K562 (cell line): ENCODE measurements at regions not wholly inside any gene's neighbourhood (a gene's known extent, or its start where the extent isn't known, plus 50 kb on each side); places are given as distances from the start of the nearest gene placed in this dataset.

ENCODE experiments used
- ATAC-seq: fragments of 200-7000 bp; cut with Tn5 transposase; 3 replicates; pipeline ENCODE4 v1.9.1; 2020; ENCODE audit warnings: moderate library complexity
- BruUV-seq: library from RNA; stranded (reverse); fragments of 400-500 nt; replicated peaks from 2 replicates; lab custom pipeline; 2021; lab: Mats Ljungman, UMichigan
- CTCF ChIA-PET: fragments of 300-600 bp; formaldehyde crosslinking; extraction: SDS; loops from one replicate; lab custom pipeline; 2021; ENCODE audit warnings: low intra/inter-chr PET ratio; lab: Yijun Ruan, JAX
- POLR2A ChIA-PET: fragments of 300-600, 350-650 bp; sonication (Branson Sonifier 250); formaldehyde crosslinking; extraction: SDS; loops from one replicate; lab custom pipeline; 2021; ENCODE audit warnings: antibody characterized with exemption, inconsistent platforms; lab: Yijun Ruan, JAX
- DNase-seq, 4 experiments: peaks; one replicate each; pipeline versions ENCODE4 v3.0.0 to v3.0.0-alpha.2; 2011 to 2018; ENCODE audit warnings: low spot score in 3 of 4, mixed read lengths in 3 of 4; ENCODE audit errors: extremely low read depth in 1 of 4
- FAIRE-seq: peaks from 2 replicates; lab custom pipeline; 2011; peaks lifted over from hg19 to GRCh38; lab: Jason Lieb, UNC
- H2AFZ ChIP-seq: 2 replicates; pipeline ENCODE4 v1.6.0; 2011; ENCODE audit warnings: low read depth, low read length, control low read depth, inconsistent platforms
- H3K27ac ChIP-seq: fragments of 200-600 bp; 3 replicates; pipeline ENCODE4 v1.8.0; 2011; ENCODE audit warnings: low read depth, mild to moderate bottlenecking, control low read depth, inconsistent platforms, low read length, moderate library complexity, mixed read lengths; ENCODE audit errors: extremely low read depth
- H3K27me3 ChIP-seq, 2 experiments: fragments of 300-600 bp in 1 of 2; 2 replicates in 1 of 2; 3 replicates in 1 of 2; pipeline versions ENCODE4 v1.6.0 to v1.8.0; 2011; ENCODE audit warnings: inconsistent platforms in 2 of 2, low read length in 2 of 2, mild to moderate bottlenecking in 1 of 2, mixed read lengths in 1 of 2, moderate library complexity in 1 of 2; ENCODE audit not compliant: control insufficient read depth in 2 of 2, insufficient read depth in 2 of 2
- H3K36me3 ChIP-seq: fragments of 300-600 bp; 3 replicates; pipeline ENCODE4 v1.8.0; 2011; ENCODE audit warnings: mild to moderate bottlenecking, low read length, inconsistent platforms; ENCODE audit not compliant: control insufficient read depth, insufficient read depth
- H3K4me1 ChIP-seq, 2 experiments: fragments of 200-600 bp in 1 of 2; replicated peaks in 1 of 2; 2 replicates in 1 of 2; 3 replicates in 1 of 2; pipeline versions ENCODE4 v1.5.1 to v1.8.0; 2011; ENCODE audit warnings: inconsistent platforms in 2 of 2, low read length in 2 of 2, mild to moderate bottlenecking in 1 of 2, mixed read lengths in 1 of 2, moderate library complexity in 1 of 2; ENCODE audit not compliant: control insufficient read depth in 2 of 2, insufficient read depth in 2 of 2
- H3K4me2 ChIP-seq: 2 replicates; pipeline ENCODE4 v1.6.1; 2011; ENCODE audit warnings: low read length, control low read depth, inconsistent platforms, mixed read lengths; ENCODE audit not compliant: insufficient read depth
- H3K4me3 ChIP-seq: fragments of 200-600 bp; sonication (generic), shearing (Covaris generic); 2 replicates; pipeline ENCODE4 v1.5.1; 2016; ENCODE audit warnings: control low read depth, inconsistent platforms
- H3K79me2 ChIP-seq: fragments of 200-600 bp; 3 replicates; pipeline ENCODE4 v1.8.0; 2011; ENCODE audit warnings: low read length, inconsistent platforms; ENCODE audit not compliant: control insufficient read depth, insufficient read depth
- H3K9ac ChIP-seq, 2 experiments: 2 replicates each; pipeline versions ENCODE4 v1.6.0 to v1.6.1; 2011; ENCODE audit warnings: low read depth in 2 of 2, low read length in 2 of 2, control low read depth in 1 of 2, inconsistent platforms in 1 of 2, mild to moderate bottlenecking in 1 of 2, mixed read lengths in 1 of 2; ENCODE audit not compliant: insufficient read depth in 1 of 2
- H3K9me1 ChIP-seq: one replicate; pipeline ENCODE4 v1.6.0; 2011; ENCODE audit warnings: inconsistent platforms, mild to moderate bottlenecking, low read length, moderate library complexity; ENCODE audit not compliant: control insufficient read depth, insufficient read depth
- H3K9me3 ChIP-seq: replicated peaks from 2 replicates; pipeline ENCODE4 v1.5.1; 2011; ENCODE audit warnings: low read depth, low read length, inconsistent platforms; ENCODE audit not compliant: control insufficient read depth, insufficient read depth
- H4K20me1 ChIP-seq: replicated peaks from 2 replicates; pipeline ENCODE4 v1.6.1; 2011; ENCODE audit warnings: low read length, inconsistent platforms, mixed read lengths; ENCODE audit not compliant: control insufficient read depth, insufficient read depth
- BCOR ChIP-seq: fragments of 450-650 bp; IDR thresholded peaks from 2 replicates; pipeline ENCODE4 v1.6.1; 2016
- COPS2 ChIP-seq: fragments of 450-650 bp; conservative IDR thresholded peaks from 2 replicates; pipeline ENCODE4 v1.6.1; 2016; ENCODE audit warnings: mild to moderate bottlenecking, moderate library complexity
- FOS ChIP-seq: IDR thresholded peaks from 3 replicates; pipeline ENCODE4 v1.6.1; 2011; ENCODE audit not compliant: insufficient read length; ENCODE audit errors: extremely low read depth
- HDAC1 ChIP-seq, 2 experiments: fragments of 450-650 bp; IDR thresholded peaks; 2 replicates each; pipeline ENCODE4 v1.6.1; 2016 to 2017; ENCODE audit warnings: inconsistent platforms in 1 of 2, mild to moderate bottlenecking in 1 of 2, moderate library complexity in 1 of 2
- KLF13 ChIP-seq: fragments of 450-650 bp; IDR thresholded peaks from 2 replicates; pipeline ENCODE4 v1.6.1; 2016; ENCODE audit warnings: missing genetic modification characterization, low read depth, mild to moderate bottlenecking, missing compliant biosample characterization, moderate library complexity, borderline replicate concordance
- NR3C1 ChIP-seq: sonication (generic); formaldehyde crosslinking; IDR thresholded peaks from 2 replicates; pipeline ENCODE4 v1.8.1; 2022; ENCODE audit warnings: missing genetic modification reagents
- POLR2AphosphoS2 ChIP-seq: IDR thresholded peaks from 2 replicates; pipeline ENCODE4 v1.6.1; 2012; ENCODE audit warnings: low read length, improper control_type of control experiment
- TARDBP ChIP-seq: fragments of 450-650 bp; IDR thresholded peaks from 2 replicates; pipeline ENCODE4 v1.6.1; 2016
- ZSCAN32 ChIP-seq: fragments of 450-650 bp; formaldehyde crosslinking; IDR thresholded peaks from 2 replicates; pipeline ENCODE4 v1.4.0; 2020; ENCODE audit warnings: mild to moderate bottlenecking, moderate library complexity
- WGBS: fragments of 100-300 bp; shearing (Covaris generic); methylation state at CpG from one replicate; pipeline ENCODE4 v1.1.6; 2016; ENCODE audit warnings: low coverage, mixed read lengths; ENCODE audit not compliant: insufficient coverage; ENCODE audit errors: missing lambda C conversion rate; 5-methylcytosine and 5-hydroxymethylcytosine counted together
- in situ Hi-C: fragments of 300-500 bp; cut with MboI; formaldehyde crosslinking; loops from 4 replicates; pipeline ENCODE4 v1.15.0; 2018; ENCODE audit warnings: inconsistent platforms, mixed read lengths
- intact Hi-C: fragments of 100-400 bp; cut with micrococcal nuclease; formaldehyde crosslinking; loops from 2 replicates; pipeline ENCODE4 v1.14.2; 2022
- TF ChIP-seq, protein P1 (sequence below): sonication (generic); formaldehyde crosslinking; IDR thresholded peaks from 2 replicates; pipeline ENCODE4 v1.8.1; 2023; ENCODE audit warnings: mild to moderate bottlenecking, missing genetic modification reagents
- TF ChIP-seq, protein P2 (sequence below): fragments of 250-450 bp; sonication (Bioruptor Pico); IDR thresholded peaks from 2 replicates; pipeline ENCODE4 v1.8.0; 2021; ENCODE audit warnings: mild to moderate bottlenecking, moderate library complexity

DNA sequence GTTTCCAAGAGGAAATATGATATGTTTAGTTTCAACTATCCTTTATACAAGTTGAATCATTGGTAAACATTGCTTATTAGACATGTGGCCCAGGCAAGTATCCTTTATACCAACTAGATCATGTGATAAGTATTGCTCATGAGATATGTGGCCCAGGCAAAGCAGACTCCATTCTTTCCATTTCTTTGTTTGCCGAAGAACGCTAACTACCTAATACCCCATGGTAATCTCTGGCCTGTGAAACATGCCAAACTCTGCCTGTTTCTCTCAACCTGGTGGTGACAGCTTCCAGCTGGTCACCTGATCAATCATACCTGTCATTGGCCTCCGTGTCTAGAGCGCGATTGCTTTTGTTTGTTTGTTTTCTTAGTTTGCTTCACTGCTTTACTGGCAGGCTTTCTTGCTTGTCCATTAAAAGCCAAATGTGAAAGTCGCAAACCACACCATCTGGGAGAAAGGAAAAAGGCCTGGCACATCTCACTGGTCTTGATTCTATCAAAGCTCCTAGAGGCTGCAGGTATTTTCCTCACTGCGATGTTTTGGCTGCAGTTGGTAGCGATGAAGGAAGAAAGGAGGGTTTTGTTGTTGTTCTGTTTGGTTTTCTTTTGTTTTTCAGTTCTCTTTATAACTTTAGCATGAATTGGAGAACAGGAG lies 686.2 kb downstream of the KCNJ2 start:
- CTCF ChIA-PET = no interaction called here
- TF ChIP-seq, protein P1, sequence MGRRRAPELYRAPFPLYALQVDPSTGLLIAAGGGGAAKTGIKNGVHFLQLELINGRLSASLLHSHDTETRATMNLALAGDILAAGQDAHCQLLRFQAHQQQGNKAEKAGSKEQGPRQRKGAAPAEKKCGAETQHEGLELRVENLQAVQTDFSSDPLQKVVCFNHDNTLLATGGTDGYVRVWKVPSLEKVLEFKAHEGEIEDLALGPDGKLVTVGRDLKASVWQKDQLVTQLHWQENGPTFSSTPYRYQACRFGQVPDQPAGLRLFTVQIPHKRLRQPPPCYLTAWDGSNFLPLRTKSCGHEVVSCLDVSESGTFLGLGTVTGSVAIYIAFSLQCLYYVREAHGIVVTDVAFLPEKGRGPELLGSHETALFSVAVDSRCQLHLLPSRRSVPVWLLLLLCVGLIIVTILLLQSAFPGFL (CRISPR knock-in tag) = no peak
- no peak for TF ChIP-seq COPS2
- no peak for TF ChIP-seq HDAC1 (IDR thresholded peaks at IDR 0.05)
- no peak for TF ChIP-seq KLF13 (tag)
- no peak for TF ChIP-seq NR3C1 (CRISPR knock-in tag)
- no peak for TF ChIP-seq ZSCAN32 (CRISPR knock-in tag)
- TF ChIP-seq TARDBP = no peak
- TF ChIP-seq POLR2AphosphoS2 = no peak
- TF ChIP-seq FOS = no peak
- no peak for TF ChIP-seq BCOR
- TF ChIP-seq, protein P2, sequence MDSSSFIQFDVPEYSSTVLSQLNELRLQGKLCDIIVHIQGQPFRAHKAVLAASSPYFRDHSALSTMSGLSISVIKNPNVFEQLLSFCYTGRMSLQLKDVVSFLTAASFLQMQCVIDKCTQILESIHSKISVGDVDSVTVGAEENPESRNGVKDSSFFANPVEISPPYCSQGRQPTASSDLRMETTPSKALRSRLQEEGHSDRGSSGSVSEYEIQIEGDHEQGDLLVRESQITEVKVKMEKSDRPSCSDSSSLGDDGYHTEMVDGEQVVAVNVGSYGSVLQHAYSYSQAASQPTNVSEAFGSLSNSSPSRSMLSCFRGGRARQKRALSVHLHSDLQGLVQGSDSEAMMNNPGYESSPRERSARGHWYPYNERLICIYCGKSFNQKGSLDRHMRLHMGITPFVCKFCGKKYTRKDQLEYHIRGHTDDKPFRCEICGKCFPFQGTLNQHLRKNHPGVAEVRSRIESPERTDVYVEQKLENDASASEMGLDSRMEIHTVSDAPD (CRISPR knock-in tag) = no peak
- Histone ChIP-seq H3K27me3 (no peaks in the 10 kb centered on the region), H3K4me2 (no peak overlapping the region), H3K79me2 (no peaks in the 10 kb centered on the region), H3K9me3 (peaks cover 2% of the 10 kb centered on the region; the same call in 1 of the 2 replicates), H3K9me1 (no peaks in the 10 kb centered on the region), H2AFZ (no peak overlapping the region), H3K4me1 (no peaks in the 10 kb centered on the region), H4K20me1 (no peaks in the 10 kb centered on the region), H3K9ac (no peak overlapping the region), H3K36me3 (no peaks in the 10 kb centered on the region), H3K27ac (no peak overlapping the region), H3K4me3 (no peak overlapping the region)
- POLR2A ChIA-PET = no interaction called here
- 4% methylated on average over 8 of the region's 8 CpGs for WGBS
- no peak for ATAC-seq
- intact Hi-C loops = no loop called here
- in situ Hi-C loops = no loop called here
- DNase-seq = no peak
- no peak for FAIRE-seq
- BruUV-seq = no TSS peak
